Retinal pigment epithelial cell (primary cell): ENCODE measurements at regions not wholly inside any gene's neighbourhood (a gene's known extent, or its start where the extent isn't known, plus 50 kb on each side); places are given as distances from the start of the nearest gene placed in this dataset.
A peak's percentile ranks its signal among the peaks of the same experiment; 100 is the strongest.
"Not testable (repeated sequence)": the region's sequence is repeated elsewhere in the genome, so short reads cannot be mapped to it uniquely, and the experiment has no call there.

ENCODE experiments used
- DNase-seq: peaks from one replicate; pipeline ENCODE4 v3.0.0-alpha.2; 2010; ENCODE audit warnings: low read depth
- H3K4me3 ChIP-seq: 2 replicates; pipeline ENCODE4 v1.5.1; 2011; ENCODE audit warnings: mild to moderate bottlenecking, low read length, control low read depth, moderate library complexity
- CTCF ChIP-seq: conservative IDR thresholded peaks from 2 replicates; pipeline ENCODE4 v1.5.1; 2011; ENCODE audit warnings: low read depth, low read length, control low read depth, inconsistent platforms

GRCh38 chr15:59779110-59779509, 90.0 kb upstream of the BNIP2 start:
- H3K4me3 ChIP-seq = no peak overlapping the region
- TF ChIP-seq CTCF = no peak
- DNase-seq = no peak

GRCh38 chr15:59764775-59765174, 75.7 kb upstream of the BNIP2 start:
- TF ChIP-seq CTCF = peak; percentile 18
- no peak for DNase-seq
- no peak overlapping the region for H3K4me3 ChIP-seq

GRCh38 chr15:59762558-59762957, 73.4 kb upstream of the BNIP2 start:
- no peak for DNase-seq
- TF ChIP-seq CTCF = no peak
- no peak overlapping the region for H3K4me3 ChIP-seq

GRCh38 chr15:59760256-59760655, 71.1 kb upstream of the BNIP2 start:
- not testable (repeated sequence) for DNase-seq, H3K4me3 ChIP-seq

- H3K4me3 ChIP-seq = no peak overlapping the region
- no peak for TF ChIP-seq CTCF
- DNase-seq = no peak
Observed at GRCh38 chr15:59751552-59752413, 62.7 kb upstream of the BNIP2 start.

GRCh38 chr15:59746777-59747176, 57.7 kb upstream of the BNIP2 start:
- no peak for TF ChIP-seq CTCF
- DNase-seq = no peak
- no peak overlapping the region for H3K4me3 ChIP-seq

- no peak overlapping the region for H3K4me3 ChIP-seq
- TF ChIP-seq CTCF = peak; percentile 21
- DNase-seq = no peak
Observed at GRCh38 chr15:59741274-59741906, 52.3 kb upstream of the BNIP2 start.
